GM19328 (cell line): ENCODE measurements at regions not wholly inside any gene's neighbourhood (a gene's known extent, or its start where the extent isn't known, plus 50 kb on each side); places are given as distances from the start of the nearest gene placed in this dataset.

ENCODE experiments used
- ATAC-seq: cut with Tn5 transposase; IDR thresholded peaks from one replicate; pipeline ENCODE4 v1.9.1; 2021; ENCODE audit warnings: mild to moderate bottlenecking, moderate library complexity; ENCODE audit not compliant: unreplicated experiment

DNA sequence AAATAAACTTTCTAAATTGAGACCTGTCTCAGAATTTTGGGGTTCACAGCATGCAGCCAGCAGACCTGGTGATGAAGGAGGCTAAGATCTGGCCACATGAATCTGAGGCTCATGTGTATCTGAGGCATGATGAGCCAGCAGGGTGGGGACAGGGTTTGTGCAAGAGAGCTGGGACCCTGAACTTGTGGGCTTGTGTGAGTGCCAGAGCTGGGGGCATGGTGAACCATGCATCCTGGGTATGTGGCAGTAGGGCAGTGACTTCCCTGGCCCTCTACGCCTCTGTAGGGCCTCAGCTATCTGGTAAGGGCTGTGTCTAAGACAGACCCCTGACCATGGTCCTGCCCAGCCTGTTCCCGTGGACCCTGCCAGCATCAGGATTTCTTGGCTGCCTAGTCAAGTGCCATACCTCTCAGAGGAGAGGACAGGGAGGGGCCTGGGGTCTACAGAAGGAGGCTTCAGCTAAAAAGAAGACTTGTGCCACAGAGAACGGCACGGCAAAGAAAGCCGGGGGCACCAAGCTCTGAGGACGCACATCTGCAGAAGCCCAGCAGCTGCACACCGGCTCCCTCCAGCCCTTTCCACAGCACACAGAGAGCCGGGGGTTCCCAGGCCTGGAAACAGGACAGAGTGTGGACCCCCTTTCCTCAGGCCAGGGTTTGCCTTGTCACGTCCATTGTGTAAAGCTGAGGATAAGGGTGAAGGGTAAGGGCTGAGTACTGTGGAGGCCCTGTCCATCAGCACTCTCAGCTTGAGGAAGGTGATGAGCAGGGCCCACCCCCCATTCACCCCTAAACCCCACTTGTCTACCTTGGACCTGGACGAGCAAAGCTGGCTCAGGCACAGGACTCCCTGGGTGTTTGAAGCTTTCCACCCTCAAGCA is 130.1 kb downstream of the MRPL36 start:
- ATAC-seq = no peak

DNA sequence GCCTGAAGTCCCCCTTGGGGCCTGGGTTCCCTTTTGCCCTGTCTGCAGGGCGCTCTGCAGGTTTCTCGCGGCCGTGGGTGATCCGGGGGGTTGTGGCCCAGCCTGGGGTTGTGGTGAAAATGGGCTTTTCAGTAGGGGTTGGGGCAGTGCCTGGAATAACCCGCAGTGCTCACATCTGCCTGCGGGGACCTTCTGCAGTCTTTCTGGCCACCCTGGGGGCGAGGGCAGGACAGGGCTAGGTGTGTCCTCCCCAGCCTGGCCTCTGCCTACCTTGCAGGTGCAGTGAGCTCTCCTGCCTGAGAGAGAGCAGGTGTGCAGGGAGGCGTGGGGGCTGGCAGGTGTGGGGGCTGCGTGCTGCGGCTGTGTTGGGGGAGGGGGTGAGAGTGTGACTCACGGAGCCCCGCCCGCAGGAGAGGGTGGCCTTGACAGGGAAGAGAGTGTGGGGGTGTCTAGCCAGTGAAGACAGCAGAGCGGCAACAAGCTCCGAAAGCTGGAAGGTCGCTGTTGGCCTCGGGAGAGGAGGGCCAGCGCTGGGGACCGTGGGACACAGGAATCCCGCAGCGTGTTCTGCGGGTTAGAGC is 131.4 kb downstream of the MRPL36 start:
- no peak for ATAC-seq

DNA sequence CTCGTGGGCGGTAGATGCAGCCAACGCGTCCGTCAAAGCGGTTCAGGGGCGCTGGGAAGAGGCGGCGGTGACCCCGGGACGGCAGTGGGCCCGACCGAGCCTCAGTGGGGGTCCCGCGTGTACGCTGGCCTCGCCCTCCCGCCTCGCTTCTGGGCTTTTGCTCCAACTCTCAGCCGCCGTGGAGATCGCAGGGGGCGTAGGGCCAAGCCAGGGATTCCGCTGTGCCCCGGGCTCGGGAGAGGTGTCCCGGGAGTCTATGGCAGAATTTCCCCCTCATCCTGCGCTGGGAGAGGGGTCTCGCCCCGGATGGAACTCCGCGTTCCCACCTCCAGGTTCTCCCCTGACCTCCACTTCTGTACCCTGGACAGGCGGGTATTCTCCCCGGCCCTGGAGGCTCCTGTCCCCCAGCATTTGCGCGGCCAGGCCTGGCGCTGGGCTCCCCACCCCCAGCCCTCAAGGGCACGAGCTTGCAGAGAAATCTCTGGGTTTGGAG is 131.9 kb downstream of the MRPL36 start:
- ATAC-seq = no peak

DNA sequence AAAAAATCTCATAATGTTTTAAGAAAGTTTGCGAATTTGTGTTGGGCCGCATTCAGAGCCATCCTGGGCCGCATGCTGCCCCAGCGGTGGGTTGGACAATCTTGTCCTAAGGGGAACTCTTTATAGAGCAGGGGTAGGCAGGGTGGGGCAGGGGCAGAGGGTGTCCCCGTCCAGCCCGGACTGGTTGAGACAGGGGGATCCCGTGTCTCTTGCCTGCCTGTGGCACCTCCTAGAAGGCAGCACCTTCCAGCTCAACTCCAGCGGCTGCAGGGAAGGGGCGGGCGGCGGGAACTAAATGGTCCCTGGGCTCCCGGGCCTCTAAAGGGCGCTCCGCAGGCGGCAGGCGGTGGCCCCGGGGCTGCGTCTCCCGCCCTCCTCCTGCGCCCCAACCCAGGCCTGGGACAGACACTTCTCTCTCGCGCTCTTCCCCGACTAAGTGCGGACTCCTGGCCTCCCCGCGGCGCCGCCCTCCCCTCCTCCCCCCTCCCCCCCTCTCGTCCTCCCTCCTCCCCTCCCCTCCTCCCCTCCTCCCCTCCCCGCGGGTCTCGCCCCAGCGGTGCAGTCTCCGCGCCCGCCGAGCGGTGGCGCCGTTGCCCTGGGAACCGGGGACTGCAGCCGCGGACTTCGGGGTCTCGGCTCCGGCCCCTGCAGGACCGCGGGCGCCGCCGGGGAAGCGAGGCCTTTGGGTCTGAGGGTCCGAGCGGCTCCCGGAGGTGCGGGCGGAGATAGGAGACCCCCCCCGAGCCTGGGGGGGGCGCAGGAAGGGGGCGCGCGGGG is 132.6 kb downstream of the MRPL36 start:
- no peak for ATAC-seq

DNA sequence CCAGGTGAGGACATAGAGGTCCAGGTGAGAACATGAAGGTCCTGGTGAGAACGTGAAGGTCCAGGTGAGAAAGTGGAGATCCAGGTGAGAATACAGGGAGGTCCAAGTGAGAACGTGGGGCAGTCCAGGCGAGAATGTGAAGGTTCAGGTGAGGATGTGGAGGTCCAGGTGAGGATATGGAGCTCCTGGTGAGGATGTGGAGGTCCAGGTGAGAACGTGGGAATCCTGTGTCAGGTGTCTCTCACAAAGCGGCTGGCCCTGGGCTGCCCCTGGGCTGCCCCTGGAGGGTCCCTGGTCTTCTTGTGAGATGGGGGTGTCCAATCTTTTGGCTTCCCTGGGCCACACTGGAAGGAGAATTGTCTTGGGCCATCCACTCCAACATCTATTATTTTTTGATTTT is 133.4 kb downstream of the MRPL36 start:
- ATAC-seq = no peak

DNA sequence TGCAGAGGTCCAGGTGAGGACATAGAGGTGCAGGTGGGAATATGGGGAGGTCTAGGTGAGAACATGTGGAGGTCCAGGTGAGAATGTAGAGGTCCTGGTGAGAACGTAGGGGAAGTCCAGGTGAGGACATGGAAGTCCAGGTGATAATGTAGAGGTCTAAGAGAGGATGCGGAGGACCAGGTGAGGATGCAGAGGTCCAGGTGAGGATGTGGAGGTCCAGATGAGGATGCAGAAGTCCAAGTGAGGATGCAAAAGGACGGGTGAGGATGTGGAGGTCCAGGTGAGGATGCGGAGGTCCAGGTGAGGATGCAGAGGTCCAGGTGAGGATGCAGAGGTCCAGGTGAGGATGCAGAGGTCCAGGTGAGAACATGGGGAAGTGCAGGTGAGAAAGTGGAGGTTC is 133.8 kb downstream of the MRPL36 start:
- ATAC-seq = no peak

DNA sequence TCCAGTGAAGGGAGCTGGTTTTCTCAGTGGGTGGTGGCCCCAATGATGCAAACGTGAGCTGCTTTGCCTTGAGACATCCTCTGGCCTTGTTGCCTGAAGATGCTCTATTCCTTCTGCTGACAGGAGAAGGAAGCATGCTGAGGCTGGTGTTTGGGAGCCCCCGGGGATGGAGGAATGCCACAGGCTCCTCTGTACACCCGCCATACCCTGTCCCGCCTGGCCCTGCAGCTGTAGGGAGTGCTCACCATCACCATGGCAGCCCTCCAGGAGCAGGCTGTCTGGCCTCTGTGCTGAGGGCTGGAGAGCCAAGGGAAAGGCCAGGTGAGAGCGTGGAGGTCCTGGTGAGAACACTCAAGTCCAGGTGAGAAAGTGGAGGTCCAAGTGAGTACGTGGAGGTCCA is 134.4 kb downstream of the MRPL36 start:
- ATAC-seq = no peak

DNA sequence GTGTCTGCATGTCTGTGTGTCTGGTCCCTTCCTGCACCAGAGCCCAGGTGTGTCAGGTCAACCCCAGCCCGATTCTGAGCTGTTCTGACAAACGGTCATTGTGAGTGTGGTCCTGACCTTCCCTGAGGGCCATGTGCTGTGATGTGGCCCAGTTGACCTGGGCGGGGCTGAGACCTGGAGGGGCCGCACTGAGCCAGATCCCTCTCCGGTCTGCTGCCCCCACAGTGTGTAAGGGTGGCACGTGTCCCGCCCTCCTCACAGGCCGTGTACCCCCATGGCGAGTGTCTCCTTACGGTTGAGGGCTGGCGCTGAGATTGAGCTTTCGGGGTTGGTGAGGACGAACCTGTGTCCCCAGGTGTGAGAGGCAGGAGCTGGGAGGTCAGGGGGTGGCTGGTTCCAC is 136.5 kb downstream of the MRPL36 start:
- no peak for ATAC-seq

DNA sequence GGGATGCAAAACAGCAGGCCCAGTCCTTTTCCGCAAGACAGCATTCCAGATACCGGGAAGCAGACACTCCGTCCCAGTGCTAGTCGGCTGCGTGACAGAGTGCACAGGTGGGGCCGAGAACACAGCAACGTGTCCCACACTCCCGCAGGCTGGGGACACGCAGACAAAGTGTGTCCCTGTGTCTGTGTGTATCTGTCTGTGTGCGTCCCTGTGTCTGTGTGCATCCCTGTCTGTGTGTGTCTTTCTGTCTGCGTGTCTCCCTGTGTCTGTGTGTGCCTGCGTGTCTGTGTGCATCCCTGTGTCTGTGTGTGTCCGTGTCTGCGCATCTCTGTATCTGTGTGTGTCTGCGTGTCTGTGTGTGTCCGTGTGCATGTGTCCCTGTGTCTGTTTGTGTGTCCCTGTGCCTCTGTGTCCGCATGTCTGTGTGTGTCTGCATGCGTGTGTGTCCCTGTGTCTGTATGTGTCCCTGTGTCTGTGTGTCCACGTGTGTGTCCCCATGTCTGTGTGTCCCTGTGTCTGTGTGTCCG is 137.0 kb downstream of the MRPL36 start:
- no peak for ATAC-seq

DNA sequence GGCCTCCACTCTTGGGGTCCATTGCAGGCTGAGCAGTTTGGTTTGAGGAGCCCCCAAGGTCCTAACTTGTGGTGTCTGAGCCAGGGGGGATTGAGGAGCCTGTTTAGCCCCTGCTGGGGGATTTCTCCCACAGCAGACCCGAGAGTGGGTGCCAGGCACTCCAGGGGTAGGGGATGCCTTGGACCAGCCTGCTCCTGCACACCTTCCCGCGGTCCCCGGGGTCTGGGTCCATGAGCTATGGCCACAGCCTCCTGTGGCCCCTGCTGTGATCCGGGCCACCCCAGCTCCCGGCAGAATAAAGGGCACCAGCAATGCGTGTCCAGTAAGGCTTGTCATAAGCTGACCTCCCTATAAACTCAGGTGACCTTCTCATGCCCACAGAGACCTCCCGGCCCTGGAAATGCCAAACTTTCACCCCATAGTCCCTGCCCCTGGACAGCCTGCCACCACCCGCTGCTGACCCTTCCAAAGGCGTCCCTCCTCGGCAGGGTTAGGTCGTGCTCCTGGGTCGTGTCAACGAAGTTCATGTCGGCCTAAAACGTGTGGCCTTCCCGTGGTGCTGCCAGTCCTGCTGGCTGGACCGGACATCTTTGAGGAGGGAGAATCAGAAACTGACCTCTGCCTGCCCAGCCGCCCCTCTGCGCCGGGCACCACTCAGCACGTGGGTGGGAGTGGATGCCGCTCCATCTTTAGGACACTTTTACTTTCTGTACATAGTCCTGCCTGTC is 137.6 kb downstream of the MRPL36 start:
- ATAC-seq = no peak

DNA sequence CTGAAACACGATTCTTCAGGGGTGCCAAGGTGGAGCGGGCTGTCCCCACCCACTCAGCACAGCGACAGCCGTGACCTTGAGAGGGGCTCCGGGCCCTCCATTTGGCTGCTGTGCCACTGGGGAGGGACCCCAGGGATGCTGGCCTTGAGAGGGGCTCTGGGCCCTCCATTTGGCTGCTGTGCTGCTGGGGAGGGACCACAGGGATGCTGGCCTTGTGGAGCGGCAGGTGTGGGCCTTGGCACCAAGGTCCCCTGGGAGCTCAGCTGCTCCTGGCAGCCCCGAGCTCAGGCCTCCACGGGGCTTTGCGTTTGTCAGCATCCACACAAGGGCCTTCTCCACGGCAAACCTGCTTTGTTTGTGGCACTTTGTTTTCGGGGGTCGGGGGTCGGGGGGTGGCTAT is 137.6 kb upstream of the LPCAT1 start:
- ATAC-seq = no peak

DNA sequence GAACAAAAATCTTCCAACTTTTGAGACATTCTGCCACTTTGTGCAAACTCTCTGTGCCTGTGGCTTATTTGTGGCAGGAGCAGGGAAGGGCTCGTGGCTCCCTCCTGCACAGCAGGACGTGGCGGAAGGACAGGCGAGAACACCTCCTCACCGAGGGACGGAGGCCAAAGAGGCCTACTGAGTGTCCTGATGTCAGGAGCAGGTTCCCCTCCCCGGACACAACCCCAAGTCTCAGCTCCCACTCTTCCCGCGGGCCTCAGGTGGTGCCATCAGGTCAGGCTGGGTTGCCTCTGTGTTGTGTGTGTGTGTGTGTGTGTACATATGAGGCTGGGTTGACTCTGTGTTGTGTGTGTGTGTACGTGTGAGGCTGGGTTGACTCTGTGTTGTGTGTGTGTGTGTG is 136.8 kb upstream of the LPCAT1 start:
- ATAC-seq = no peak

DNA sequence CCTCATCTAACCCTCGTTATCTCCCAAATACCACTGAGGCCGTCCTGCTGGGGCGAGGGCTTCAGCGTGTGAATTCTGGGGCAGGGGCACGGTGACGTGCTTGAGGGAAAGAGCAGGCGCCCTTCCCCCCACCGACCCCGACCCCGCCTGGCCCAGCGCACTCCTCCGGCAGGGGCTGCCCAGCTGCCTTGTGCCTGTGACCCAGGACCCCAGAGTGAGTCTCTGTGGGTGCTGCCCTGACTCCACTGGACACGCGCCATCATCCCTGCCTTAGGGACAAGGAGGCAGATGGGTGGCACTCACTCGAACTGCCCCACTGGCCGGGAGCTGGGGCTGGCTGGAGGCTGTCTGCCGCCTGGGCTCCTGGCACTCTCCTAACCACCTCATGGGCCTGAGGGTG is 136.2 kb upstream of the LPCAT1 start:
- no peak for ATAC-seq

DNA sequence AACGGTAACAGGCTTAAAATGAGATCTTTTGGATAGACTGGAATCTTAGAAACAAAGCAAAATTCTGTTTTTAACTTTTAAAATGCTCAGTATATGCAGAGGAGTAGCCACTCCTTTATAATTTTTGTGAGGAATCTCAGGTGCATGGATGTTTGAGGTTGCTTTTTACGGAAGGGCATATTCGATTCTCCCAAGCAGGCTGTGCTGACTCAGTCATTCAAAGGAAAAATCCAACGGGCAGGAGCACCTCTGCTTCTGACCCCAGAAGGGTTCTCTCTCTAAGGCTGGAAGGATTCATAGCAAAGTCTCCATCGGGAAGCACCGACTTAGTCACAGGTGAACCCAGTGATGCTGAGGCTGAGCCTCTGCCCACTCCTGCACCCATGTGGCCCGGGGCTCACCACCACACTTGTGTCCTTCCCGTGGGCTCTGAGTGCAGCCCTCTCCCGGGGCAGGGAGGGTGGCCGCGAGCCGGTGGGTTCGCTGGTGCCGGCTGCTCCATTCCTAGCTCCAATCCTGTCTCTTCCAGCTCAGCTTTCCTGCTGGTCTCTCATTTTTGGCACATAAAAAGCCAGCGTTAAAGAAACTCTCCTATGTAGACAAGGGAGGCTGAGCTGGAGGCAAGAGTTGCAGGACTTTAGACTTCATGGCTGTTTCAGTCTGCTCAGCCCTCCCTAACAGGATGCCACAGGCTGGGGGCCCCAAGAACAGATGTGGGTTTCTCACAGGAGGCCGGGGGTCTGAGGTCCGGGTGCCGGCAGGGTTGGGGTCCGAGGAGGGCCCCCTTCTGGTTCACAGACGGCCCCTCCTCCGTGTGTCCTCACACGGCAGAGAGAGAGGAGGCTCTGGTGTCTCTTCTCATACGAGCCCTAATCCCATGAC is 135.6 kb upstream of the LPCAT1 start:
- ATAC-seq = no peak

DNA sequence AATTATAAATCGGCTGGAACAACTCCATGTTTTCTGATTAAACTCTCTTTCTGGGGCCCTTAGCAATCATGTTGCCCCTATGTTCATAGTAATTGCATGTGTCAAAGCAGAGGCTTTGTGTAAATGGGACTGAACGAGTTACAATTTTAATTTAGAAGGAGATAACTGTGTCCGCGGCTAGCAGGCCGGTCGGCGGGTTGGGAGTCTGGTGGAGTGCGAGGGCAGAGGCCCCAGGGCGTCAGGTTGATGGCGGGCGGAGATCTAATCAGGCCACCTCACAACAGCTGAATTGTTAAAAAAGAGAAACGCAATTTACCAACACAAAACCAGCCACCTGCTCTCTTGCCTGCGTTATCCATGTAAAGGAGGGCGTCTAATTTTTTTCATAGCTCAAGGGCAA is 134.9 kb upstream of the LPCAT1 start:
- ATAC-seq = no peak

DNA sequence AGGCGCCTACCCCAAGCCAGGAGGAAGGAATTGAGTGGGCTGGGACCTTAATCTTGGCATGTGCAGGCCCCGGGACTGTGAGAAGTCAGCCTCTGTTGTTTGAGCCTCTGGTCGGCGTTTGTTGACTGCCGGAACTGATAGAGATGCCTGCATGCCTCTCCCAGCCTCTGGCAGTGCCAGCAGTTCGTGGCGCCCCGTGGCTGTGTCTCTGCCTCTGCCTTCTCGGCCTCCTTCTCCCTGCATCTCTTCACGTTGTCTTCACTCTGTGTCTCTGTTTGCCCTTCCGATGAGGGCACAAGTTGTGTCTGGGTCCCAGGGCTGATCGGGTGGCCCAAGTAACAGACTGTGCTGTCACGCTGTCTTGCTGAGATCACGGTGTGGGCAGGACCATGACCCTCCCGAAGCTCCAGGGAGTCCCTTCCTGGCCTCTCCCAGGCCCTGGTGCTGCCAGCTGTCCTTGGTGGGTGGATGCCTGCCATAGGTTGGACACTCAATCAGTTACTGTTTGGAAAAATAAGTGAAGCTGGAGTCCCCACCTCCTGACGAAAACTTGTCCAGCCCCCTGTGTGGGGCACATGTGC is 133.5 kb upstream of the LPCAT1 start:
- ATAC-seq = no peak

DNA sequence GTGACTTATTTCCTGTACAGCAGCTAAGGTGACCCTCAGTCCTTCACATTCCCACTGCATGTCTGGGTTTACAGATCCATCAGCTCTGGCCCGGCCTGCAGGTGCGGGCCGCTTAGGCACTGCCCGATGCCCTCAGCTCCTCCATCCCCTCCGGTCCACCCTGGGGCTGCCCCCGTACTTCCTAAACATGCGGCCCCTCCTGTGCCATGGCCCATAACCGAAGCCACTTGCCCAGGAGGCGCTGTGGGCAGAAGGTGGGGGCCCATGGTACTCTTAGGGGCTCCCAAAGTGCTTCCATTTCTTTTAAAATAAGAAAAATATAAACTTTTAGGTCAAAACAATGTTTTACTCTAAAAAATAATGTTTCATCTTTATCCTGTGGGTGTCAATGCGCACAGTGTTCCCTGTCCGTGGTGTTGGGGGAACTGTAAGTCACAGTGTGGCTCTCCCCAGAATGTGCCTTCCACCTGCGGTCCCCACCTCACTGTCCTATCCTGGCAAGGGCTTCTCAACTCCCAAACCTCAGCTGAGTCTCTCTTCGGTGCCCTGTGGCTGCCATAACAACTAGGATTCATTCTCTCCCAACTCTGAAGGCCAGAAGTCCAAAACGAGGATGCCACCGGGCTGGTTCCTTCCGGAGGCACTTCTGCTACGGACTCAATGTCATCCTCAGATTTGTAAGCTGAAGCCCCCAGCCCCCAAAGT is 132.7 kb upstream of the LPCAT1 start:
- no peak for ATAC-seq

DNA sequence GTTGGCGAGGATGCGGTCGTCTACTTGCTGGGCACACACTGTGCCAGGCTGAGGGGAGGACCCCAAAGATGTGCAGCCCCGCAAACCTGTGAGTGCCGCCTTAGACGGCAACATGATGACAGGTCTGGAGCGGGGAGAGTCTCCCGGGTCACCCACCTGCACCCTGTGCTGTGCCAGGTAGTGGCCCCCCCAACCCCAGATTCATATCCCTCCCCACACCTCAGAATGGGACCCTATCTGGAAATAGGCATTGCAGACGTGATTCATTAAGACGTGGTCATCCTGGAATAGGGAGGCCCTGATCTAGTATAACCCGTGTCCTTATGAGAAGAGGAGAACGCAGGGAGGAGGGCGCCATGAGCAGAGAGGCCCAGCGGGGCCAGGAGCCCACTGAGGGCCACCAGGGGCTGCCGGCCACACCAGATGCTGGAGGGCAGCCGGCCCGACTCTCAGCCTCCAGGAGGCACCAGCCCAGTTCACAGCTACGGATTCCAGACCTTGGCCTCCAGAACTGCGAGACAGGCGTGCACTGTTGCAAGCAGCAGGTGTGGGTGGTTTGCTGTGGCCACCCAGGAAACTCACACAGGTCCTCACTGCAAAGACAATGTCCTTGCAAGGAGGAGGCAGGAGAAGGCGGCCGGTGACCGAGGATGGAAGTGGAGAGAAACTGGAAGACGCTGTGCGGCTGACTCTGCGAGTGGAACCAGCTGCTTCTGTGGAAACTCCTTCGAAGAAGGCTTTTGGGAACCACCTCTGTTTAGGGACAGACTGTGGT is 131.9 kb upstream of the LPCAT1 start:
- ATAC-seq = no peak
